Keratinocyte (primary cell): ENCODE measurements at regions not wholly inside any gene's neighbourhood (a gene's known extent, or its start where the extent isn't known, plus 50 kb on each side); places are given as distances from the start of the nearest gene placed in this dataset.

Source experiments
- DNase-seq: peaks from one replicate; pipeline ENCODE4 v3.0.0-alpha.2; 2011; ENCODE audit warnings: low read depth, missing footprints, low spot score
- FAIRE-seq: peaks from 2 replicates; lab custom pipeline; 2011; peaks lifted over from hg19 to GRCh38; lab: Jason Lieb, UNC
- H2AFZ ChIP-seq: 2 replicates; pipeline ENCODE4 v1.6.0; 2012; ENCODE audit warnings: low read length, control low read depth, inconsistent platforms; ENCODE audit not compliant: control insufficient read depth
- H3K27ac ChIP-seq: 2 replicates; pipeline ENCODE4 v1.5.1; 2011; ENCODE audit warnings: low read length; ENCODE audit not compliant: control insufficient read depth, insufficient read depth
- H3K27me3 ChIP-seq: 3 replicates; pipeline ENCODE4 v1.6.0; 2011; ENCODE audit warnings: low read length; ENCODE audit not compliant: control insufficient read depth, insufficient read depth; ENCODE audit errors: extremely low read depth
- H3K36me3 ChIP-seq, 2 experiments: 2 replicates in 1 of 2; 3 replicates in 1 of 2; pipeline ENCODE4 v1.5.1; 2011; ENCODE audit warnings: low read length in 2 of 2, mild to moderate bottlenecking in 1 of 2; ENCODE audit not compliant: control insufficient read depth in 2 of 2, insufficient read depth in 2 of 2; ENCODE audit errors: extremely low read depth in 1 of 2
- H3K4me1 ChIP-seq: 3 replicates; pipeline ENCODE4 v1.5.1; 2011; ENCODE audit warnings: low read length; ENCODE audit not compliant: control insufficient read depth, insufficient read depth; ENCODE audit errors: extremely low read depth
- H3K4me2 ChIP-seq: 3 replicates; pipeline ENCODE4 v1.6.0; 2011; ENCODE audit warnings: low read depth, low read length; ENCODE audit not compliant: control insufficient read depth, insufficient read depth; ENCODE audit errors: extremely low read depth
- H3K4me3 ChIP-seq, 3 experiments: fragments of 200-600 bp in 1 of 3; sonication (generic) in 1 of 3; 2 replicates in 2 of 3; 3 replicates in 1 of 3; pipeline ENCODE4 v1.5.1; 2011 to 2016; ENCODE audit warnings: low read length in 3 of 3, mild to moderate bottlenecking in 3 of 3, control low read depth in 2 of 3, inconsistent platforms in 1 of 3, low read depth in 1 of 3, mixed read lengths in 1 of 3, mixed run types in 1 of 3, moderate library complexity in 1 of 3; ENCODE audit not compliant: control insufficient read depth in 2 of 3, insufficient read depth in 2 of 3; ENCODE audit errors: extremely low read depth in 1 of 3
- H3K79me2 ChIP-seq: 2 replicates; pipeline ENCODE4 v1.6.0; 2012; ENCODE audit warnings: low read length; ENCODE audit not compliant: control insufficient read depth, insufficient read depth
- H3K9ac ChIP-seq: 3 replicates; pipeline ENCODE4 v1.6.0; 2011; ENCODE audit warnings: low read length; ENCODE audit not compliant: control insufficient read depth, insufficient read depth; ENCODE audit errors: extremely low read depth
- H3K9me1 ChIP-seq: 3 replicates; pipeline ENCODE4 v1.6.0; 2011; ENCODE audit warnings: low read length; ENCODE audit not compliant: control insufficient read depth, insufficient read depth; ENCODE audit errors: extremely low read depth
- H3K9me3 ChIP-seq: 2 replicates; pipeline ENCODE4 v1.5.1; 2012; ENCODE audit warnings: low read depth, low read length; ENCODE audit not compliant: control insufficient read depth
- H4K20me1 ChIP-seq: 3 replicates; pipeline ENCODE4 v1.6.0; 2011; ENCODE audit warnings: low read length; ENCODE audit not compliant: control insufficient read depth, insufficient read depth; ENCODE audit errors: extremely low read depth
- EZH2 ChIP-seq: IDR thresholded peaks from one replicate; pipeline ENCODE4 v1.6.1; 2012; ENCODE audit warnings: inconsistent platforms, mild to moderate bottlenecking, low read length, moderate library complexity
- dilution Hi-C: fragments of 300-500 bp; cut with MboI; formaldehyde crosslinking; loops from one replicate; pipeline ENCODE4 v1.7.0; 2020; ENCODE audit warnings: low sequenced_read_pairs; ENCODE audit not compliant: extremely low pct_ligation_motif_present
- TF ChIP-seq, protein P1 (sequence below), 3 experiments: IDR thresholded peaks in 1 of 3; conservative IDR thresholded peaks in 1 of 3; optimal IDR thresholded peaks in 1 of 3; 2 replicates in 2 of 3; 3 replicates in 1 of 3; pipeline versions ENCODE3 to v1.5.1; 2011; ENCODE audit warnings: low read length in 3 of 3, mild to moderate bottlenecking in 3 of 3, moderate library complexity in 2 of 3, control low read depth in 1 of 3, inconsistent platforms in 1 of 3; ENCODE audit not compliant: insufficient read depth in 2 of 3; ENCODE audit errors: extremely low read depth in 1 of 3

DNA sequence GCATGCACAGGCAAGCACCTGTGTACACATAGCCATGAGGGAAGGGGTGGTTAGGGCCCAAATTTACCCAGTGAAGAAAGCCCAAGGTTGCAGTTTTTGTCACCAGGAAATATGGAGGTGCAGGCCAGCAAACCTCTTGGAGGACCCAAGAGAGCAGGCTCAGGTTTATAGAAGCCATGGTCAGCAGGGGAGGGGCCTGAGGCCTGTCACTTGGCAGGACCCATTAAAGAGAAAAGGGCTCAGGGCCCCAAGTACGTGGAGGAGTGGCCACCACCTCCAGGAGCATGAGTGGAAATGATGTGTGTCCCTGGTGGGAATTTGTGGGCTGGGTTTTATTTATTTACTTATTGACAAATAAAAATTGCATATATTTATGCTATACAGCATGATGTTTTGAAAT is 192.9 kb downstream of the HAUS1 start:
- no peak for FAIRE-seq
- Histone ChIP-seq H3K36me3 (no peaks in the 10 kb centered on the region), H3K4me3 (no peak overlapping the region), H3K9me3 (no peaks in the 10 kb centered on the region), H3K27me3 (no peaks in the 10 kb centered on the region), H3K79me2 (no peaks in the 10 kb centered on the region), H4K20me1 (no peaks in the 10 kb centered on the region), H3K4me1 (peaks cover 7% of the 10 kb centered on the region), H3K27ac (no peak overlapping the region), H2AFZ (no peak overlapping the region), H3K9ac (no peak overlapping the region), H3K4me2 (no peak overlapping the region), H3K9me1 (no peaks in the 10 kb centered on the region)
- dilution Hi-C loops: no loop called here
- DNase-seq: no peak
- TF ChIP-seq, protein P1, sequence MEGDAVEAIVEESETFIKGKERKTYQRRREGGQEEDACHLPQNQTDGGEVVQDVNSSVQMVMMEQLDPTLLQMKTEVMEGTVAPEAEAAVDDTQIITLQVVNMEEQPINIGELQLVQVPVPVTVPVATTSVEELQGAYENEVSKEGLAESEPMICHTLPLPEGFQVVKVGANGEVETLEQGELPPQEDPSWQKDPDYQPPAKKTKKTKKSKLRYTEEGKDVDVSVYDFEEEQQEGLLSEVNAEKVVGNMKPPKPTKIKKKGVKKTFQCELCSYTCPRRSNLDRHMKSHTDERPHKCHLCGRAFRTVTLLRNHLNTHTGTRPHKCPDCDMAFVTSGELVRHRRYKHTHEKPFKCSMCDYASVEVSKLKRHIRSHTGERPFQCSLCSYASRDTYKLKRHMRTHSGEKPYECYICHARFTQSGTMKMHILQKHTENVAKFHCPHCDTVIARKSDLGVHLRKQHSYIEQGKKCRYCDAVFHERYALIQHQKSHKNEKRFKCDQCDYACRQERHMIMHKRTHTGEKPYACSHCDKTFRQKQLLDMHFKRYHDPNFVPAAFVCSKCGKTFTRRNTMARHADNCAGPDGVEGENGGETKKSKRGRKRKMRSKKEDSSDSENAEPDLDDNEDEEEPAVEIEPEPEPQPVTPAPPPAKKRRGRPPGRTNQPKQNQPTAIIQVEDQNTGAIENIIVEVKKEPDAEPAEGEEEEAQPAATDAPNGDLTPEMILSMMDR (optimal IDR thresholded peaks at IDR 0.05 in 1 of 3, IDR thresholded peaks at IDR 0.05 in 1 of 3, conservative IDR thresholded peaks at IDR 0.05 in 1 of 3; ENCODE audit: extremely low read depth in 1 of 3, insufficient read depth in 2 of 3, low read length in 3 of 3): no peak
- TF ChIP-seq EZH2: no peak

GRCh38 chr18:46297621-46298020 is 193.4 kb downstream of the HAUS1 start:
- Histone ChIP-seq H3K4me1 (peaks cover 7% of the 10 kb centered on the region), H3K9me1 (no peaks in the 10 kb centered on the region), H3K36me3 (no peaks in the 10 kb centered on the region), H3K4me3 (no peak overlapping the region), H2AFZ (no peak overlapping the region), H3K79me2 (no peaks in the 10 kb centered on the region), H3K9me3 (no peaks in the 10 kb centered on the region), H4K20me1 (no peaks in the 10 kb centered on the region), H3K4me2 (no peak overlapping the region), H3K27ac (no peak overlapping the region), H3K9ac (no peak overlapping the region), H3K27me3 (no peaks in the 10 kb centered on the region)
- FAIRE-seq (no peak), DNase-seq (no peak)
- dilution Hi-C loops: no loop called here
- TF ChIP-seq, protein P1 (optimal IDR thresholded peaks at IDR 0.05 in 1 of 3, IDR thresholded peaks at IDR 0.05 in 1 of 3, conservative IDR thresholded peaks at IDR 0.05 in 1 of 3; ENCODE audit: extremely low read depth in 1 of 3, insufficient read depth in 2 of 3, low read length in 3 of 3): no peak
- no peak for TF ChIP-seq EZH2
